Activated T-cell treated with anti-CD3 and anti-CD28 coated beads, Interleukin-2, amount 50 U/mL, for 72 hours (primary cell): ENCODE measurements at regions not wholly inside any gene's neighbourhood (a gene's known extent, or its start where the extent isn't known, plus 50 kb on each side); places are given as distances from the start of the nearest gene placed in this dataset.
"Not testable (repeated sequence)": the region's sequence is repeated elsewhere in the genome, so short reads cannot be mapped to it uniquely, and the experiment has no call there.

Source experiments
- ATAC-seq, 2 donors: fragments of 150-1000 bp; cut with Tn5 transposase; replicated peaks in 1 of 2; 2 replicates each; pipeline ENCODE4 v1.10.0; 2021; ENCODE audit warnings: moderate library complexity in 2 of 2, mild to moderate bottlenecking in 1 of 2
- DNase-seq, 2 donors: peaks; one replicate each; pipeline ENCODE4 v3.0.0; 2021 to 2022; ENCODE audit warnings: mixed read lengths in 1 of 2
- H3K27ac Mint-ChIP-seq: one replicate; pipeline ENCODE4 v1.8.0; 2022; ENCODE audit warnings: mild to moderate bottlenecking, moderate library complexity, mixed read lengths
- H3K27me3 Mint-ChIP-seq: one replicate; pipeline ENCODE4 v1.8.0; 2022; ENCODE audit warnings: low read depth, mixed read lengths
- H3K36me3 Mint-ChIP-seq, 2 donors: one replicate each; pipeline ENCODE4 v1.8.0; 2022; ENCODE audit warnings: mixed read lengths in 2 of 2, mild to moderate bottlenecking in 1 of 2; ENCODE audit not compliant: insufficient read depth in 2 of 2
- H3K4me1 Mint-ChIP-seq: one replicate; pipeline ENCODE4 v1.8.0; 2022; ENCODE audit warnings: low read depth, mixed read lengths
- H3K4me3 Mint-ChIP-seq, 2 donors: one replicate each; pipeline ENCODE4 v1.8.0; 2022; ENCODE audit warnings: mild to moderate bottlenecking in 2 of 2, mixed read lengths in 2 of 2, moderate library complexity in 2 of 2
- H3K9me3 Mint-ChIP-seq, 2 donors: one replicate each; pipeline ENCODE4 v1.8.0; 2022; ENCODE audit warnings: mixed read lengths in 2 of 2

- Mint-ChIP-seq H3K36me3 (peaks cover 0 to 2% of the 10 kb centered on the region in 2 donors), H3K4me1 (no peaks in the 10 kb centered on the region), H3K27ac (no peak overlapping the region), H3K9me3 (peaks cover 5 to 6% of the 10 kb centered on the region in 2 donors), H3K4me3 (no peak overlapping the region), H3K27me3 (no peaks in the 10 kb centered on the region)
- DNase-seq = no peak
- no peak for ATAC-seq
Observed at GRCh38 chr2:184125867-184126266, 472.5 kb upstream of the ZNF804A start.

GRCh38 chr2:184129073-184129472 is 469.3 kb upstream of the ZNF804A start:
- no peaks in the 10 kb centered on the region for H3K4me1 Mint-ChIP-seq
- H3K9me3 Mint-ChIP-seq = peaks cover 13 to 14% of the 10 kb centered on the region in 2 donors
- no peak for ATAC-seq

GRCh38 chr2:184137955-184138354 is 460.4 kb upstream of the ZNF804A start:
- Mint-ChIP-seq H3K4me1 (no peaks in the 10 kb centered on the region), H3K9me3 (peaks cover 14% of the 10 kb centered on the region in 2 donors), H3K27ac (no peak overlapping the region), H3K36me3 (no peaks in the 10 kb centered on the region), H3K27me3 (no peaks in the 10 kb centered on the region), H3K4me3 (no peak overlapping the region)
- DNase-seq = no peak
- no peak for ATAC-seq

More at GRCh38 chr2:184129073-184129472, 469.3 kb upstream of the ZNF804A start:
- no peak for DNase-seq
- peaks cover 0 to 2% of the 10 kb centered on the region in 2 donors for H3K36me3 Mint-ChIP-seq
- no peaks in the 10 kb centered on the region for H3K27me3 Mint-ChIP-seq
- no peak overlapping the region for H3K4me3 Mint-ChIP-seq
- no peak overlapping the region for H3K27ac Mint-ChIP-seq

- no peaks in the 10 kb centered on the region for H3K27me3 Mint-ChIP-seq
Observed at GRCh38 chr2:184141866-184142265, 456.5 kb upstream of the ZNF804A start.

GRCh38 chr2:184154438-184154837 is 443.9 kb upstream of the ZNF804A start:
- DNase-seq (no peak), ATAC-seq (no peak)
- Mint-ChIP-seq H3K36me3 (peaks cover 2 to 4% of the 10 kb centered on the region in 2 donors), H3K27me3 (no peaks in the 10 kb centered on the region), H3K4me1 (no peaks in the 10 kb centered on the region), H3K9me3 (peaks cover 10 to 14% of the 10 kb centered on the region in 2 donors), H3K27ac (no peak overlapping the region), H3K4me3 (no peak overlapping the region)

More at GRCh38 chr2:184141866-184142265, 456.5 kb upstream of the ZNF804A start:
- Mint-ChIP-seq H3K27ac (no peak overlapping the region), H3K4me1 (no peaks in the 10 kb centered on the region), H3K36me3 (no peaks in the 10 kb centered on the region), H3K9me3 (peaks cover 2 to 5% of the 10 kb centered on the region in 2 donors), H3K4me3 (no peak overlapping the region)
- ATAC-seq (no peak), DNase-seq (no peak)

GRCh38 chr2:184155791-184156190 is 442.5 kb upstream of the ZNF804A start:
- Mint-ChIP-seq H3K36me3 (no peaks in the 10 kb centered on the region), H3K27me3 (no peaks in the 10 kb centered on the region), H3K27ac (no peak overlapping the region), H3K4me3 (no peak overlapping the region), H3K4me1 (no peaks in the 10 kb centered on the region), H3K9me3 (peaks cover 5 to 9% of the 10 kb centered on the region in 2 donors)
- no peak for DNase-seq
- ATAC-seq = no peak

GRCh38 chr2:184157141-184157540 is 441.2 kb upstream of the ZNF804A start:
- DNase-seq (no peak), ATAC-seq (no peak)
- H3K27ac Mint-ChIP-seq = no peak overlapping the region
- H3K9me3 Mint-ChIP-seq = peaks cover 6 to 9% of the 10 kb centered on the region in 2 donors
- no peaks in the 10 kb centered on the region for H3K36me3 Mint-ChIP-seq
- H3K27me3 Mint-ChIP-seq = no peaks in the 10 kb centered on the region
- H3K4me1 Mint-ChIP-seq = no peaks in the 10 kb centered on the region
- H3K4me3 Mint-ChIP-seq = no peak overlapping the region

- H3K27me3 Mint-ChIP-seq = no peaks in the 10 kb centered on the region
- no peak overlapping the region for H3K27ac Mint-ChIP-seq
- H3K4me3 Mint-ChIP-seq = no peak overlapping the region
Observed at GRCh38 chr2:184162426-184162825, 435.9 kb upstream of the ZNF804A start.

GRCh38 chr2:184168823-184169222 is 429.5 kb upstream of the ZNF804A start:
- H3K27me3 Mint-ChIP-seq, H3K4me1 Mint-ChIP-seq, H3K36me3 Mint-ChIP-seq, DNase-seq, H3K4me3 Mint-ChIP-seq, ATAC-seq, H3K27ac Mint-ChIP-seq: not testable (repeated sequence)
- H3K9me3 Mint-ChIP-seq = peaks cover 6 to 12% of the 10 kb centered on the region in 2 donors

More at GRCh38 chr2:184162426-184162825, 435.9 kb upstream of the ZNF804A start:
- no peak for DNase-seq
- Mint-ChIP-seq H3K4me1 (no peaks in the 10 kb centered on the region), H3K9me3 (peaks cover 11 to 12% of the 10 kb centered on the region in 2 donors), H3K36me3 (no peaks in the 10 kb centered on the region)
- no peak for ATAC-seq

- Mint-ChIP-seq H3K36me3 (peaks cover 0 to 1% of the 10 kb centered on the region in 2 donors), H3K4me3 (no peak overlapping the region), H3K27ac (no peak overlapping the region), H3K9me3 (peaks cover 6 to 12% of the 10 kb centered on the region in 2 donors), H3K27me3 (no peaks in the 10 kb centered on the region), H3K4me1 (no peaks in the 10 kb centered on the region)
- no peak for DNase-seq
- no peak for ATAC-seq
Observed at GRCh38 chr2:184169366-184169765, 429.0 kb upstream of the ZNF804A start.

- Mint-ChIP-seq H3K9me3 (peaks cover 4 to 6% of the 10 kb centered on the region in 2 donors), H3K27me3 (no peaks in the 10 kb centered on the region), H3K4me1 (no peaks in the 10 kb centered on the region), H3K27ac (no peak overlapping the region), H3K4me3 (no peak overlapping the region), H3K36me3 (no peaks in the 10 kb centered on the region)
- no peak for ATAC-seq
- no peak for DNase-seq
Observed at GRCh38 chr2:184174493-184175104, 423.7 kb upstream of the ZNF804A start.

GRCh38 chr2:184178229-184178628 is 420.1 kb upstream of the ZNF804A start:
- no peaks in the 10 kb centered on the region for H3K4me1 Mint-ChIP-seq
- H3K4me3 Mint-ChIP-seq = no peak overlapping the region
- H3K36me3 Mint-ChIP-seq = no peaks in the 10 kb centered on the region
- peaks cover 5 to 9% of the 10 kb centered on the region in 2 donors for H3K9me3 Mint-ChIP-seq
- ATAC-seq (no peak), DNase-seq (no peak)
- no peak overlapping the region for H3K27ac Mint-ChIP-seq
- no peaks in the 10 kb centered on the region for H3K27me3 Mint-ChIP-seq

- Mint-ChIP-seq H3K9me3 (peaks cover 4 to 6% of the 10 kb centered on the region in 2 donors), H3K4me3 (no peak overlapping the region), H3K27me3 (no peaks in the 10 kb centered on the region), H3K27ac (no peak overlapping the region), H3K4me1 (no peaks in the 10 kb centered on the region), H3K36me3 (no peaks in the 10 kb centered on the region)
- ATAC-seq (no peak), DNase-seq (no peak)
Observed at GRCh38 chr2:184186436-184186835, 411.9 kb upstream of the ZNF804A start.

GRCh38 chr2:184187421-184187971 is 410.8 kb upstream of the ZNF804A start:
- Mint-ChIP-seq H3K4me3 (no peak overlapping the region), H3K27ac (no peak overlapping the region), H3K9me3 (peaks cover 1 to 2% of the 10 kb centered on the region in 2 donors), H3K36me3 (no peaks in the 10 kb centered on the region), H3K4me1 (no peaks in the 10 kb centered on the region), H3K27me3 (no peaks in the 10 kb centered on the region)
- ATAC-seq (no peak), DNase-seq (no peak)
